BJ (cell line): ENCODE measurements at regions not wholly inside any gene's neighbourhood (a gene's known extent, or its start where the extent isn't known, plus 50 kb on each side); places are given as distances from the start of the nearest gene placed in this dataset.

ENCODE experiments used
- CTCF ChIA-PET: fragments of 350-600 bp; formaldehyde crosslinking; extraction: SDS; loops from one replicate; lab custom pipeline; 2021; ENCODE audit warnings: antibody characterized with exemption, inconsistent platforms; lab: Yijun Ruan, JAX
- POLR2A ChIA-PET: fragments of 300-600 bp; sonication (Branson Sonifier 250); formaldehyde crosslinking; extraction: SDS; loops from one replicate; lab custom pipeline; 2021; ENCODE audit warnings: antibody characterized with exemption; lab: Charles Lee
- DNase-seq: peaks from one replicate; pipeline ENCODE4 v3.0.0-alpha.2; 2011; ENCODE audit warnings: low read depth
- H3K27me3 ChIP-seq: 2 replicates; pipeline ENCODE4 v1.6.0; 2011; ENCODE audit warnings: low read length; ENCODE audit not compliant: control insufficient read depth, insufficient read depth
- H3K36me3 ChIP-seq: 2 replicates; pipeline ENCODE4 v1.5.1; 2011; ENCODE audit warnings: low read length; ENCODE audit not compliant: control insufficient read depth, insufficient read depth
- H3K4me3 ChIP-seq: 2 replicates; pipeline ENCODE4 v1.5.1; 2011; ENCODE audit warnings: low read depth, mild to moderate bottlenecking, control low read depth, low read length
- TF ChIP-seq, protein P1 (sequence below): IDR thresholded peaks from 2 replicates; pipeline ENCODE4 v1.5.1; 2011; ENCODE audit warnings: low read depth, mild to moderate bottlenecking, control low read depth, inconsistent platforms, low read length, moderate library complexity; ENCODE audit not compliant: insufficient read depth

DNA sequence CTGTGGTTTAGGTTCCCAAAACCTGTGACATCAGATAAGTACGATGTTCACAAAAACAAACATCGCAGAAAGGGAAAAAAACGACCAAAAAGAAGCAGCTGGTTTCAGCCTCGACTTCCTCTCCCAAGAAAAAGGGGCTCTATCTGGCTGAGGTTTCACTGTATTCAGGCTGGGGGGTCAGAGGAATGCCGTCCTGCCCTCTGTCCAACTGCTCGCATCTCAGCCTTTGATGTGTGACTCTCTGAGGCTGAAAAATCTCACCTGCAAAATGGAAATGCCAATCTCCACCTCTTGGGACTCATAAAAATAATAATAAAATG is 123.6 kb upstream of the PTPN1 start:
- no peak overlapping the region for H3K4me3 ChIP-seq
- no peaks in the 10 kb centered on the region for H3K36me3 ChIP-seq
- DNase-seq = no peak
- POLR2A ChIA-PET = no interaction called here
- no peaks in the 10 kb centered on the region; the same call in 1 of the 2 replicates for H3K27me3 ChIP-seq
- CTCF ChIA-PET = no interaction called here
- TF ChIP-seq, protein P1, sequence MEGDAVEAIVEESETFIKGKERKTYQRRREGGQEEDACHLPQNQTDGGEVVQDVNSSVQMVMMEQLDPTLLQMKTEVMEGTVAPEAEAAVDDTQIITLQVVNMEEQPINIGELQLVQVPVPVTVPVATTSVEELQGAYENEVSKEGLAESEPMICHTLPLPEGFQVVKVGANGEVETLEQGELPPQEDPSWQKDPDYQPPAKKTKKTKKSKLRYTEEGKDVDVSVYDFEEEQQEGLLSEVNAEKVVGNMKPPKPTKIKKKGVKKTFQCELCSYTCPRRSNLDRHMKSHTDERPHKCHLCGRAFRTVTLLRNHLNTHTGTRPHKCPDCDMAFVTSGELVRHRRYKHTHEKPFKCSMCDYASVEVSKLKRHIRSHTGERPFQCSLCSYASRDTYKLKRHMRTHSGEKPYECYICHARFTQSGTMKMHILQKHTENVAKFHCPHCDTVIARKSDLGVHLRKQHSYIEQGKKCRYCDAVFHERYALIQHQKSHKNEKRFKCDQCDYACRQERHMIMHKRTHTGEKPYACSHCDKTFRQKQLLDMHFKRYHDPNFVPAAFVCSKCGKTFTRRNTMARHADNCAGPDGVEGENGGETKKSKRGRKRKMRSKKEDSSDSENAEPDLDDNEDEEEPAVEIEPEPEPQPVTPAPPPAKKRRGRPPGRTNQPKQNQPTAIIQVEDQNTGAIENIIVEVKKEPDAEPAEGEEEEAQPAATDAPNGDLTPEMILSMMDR = no peak

DNA sequence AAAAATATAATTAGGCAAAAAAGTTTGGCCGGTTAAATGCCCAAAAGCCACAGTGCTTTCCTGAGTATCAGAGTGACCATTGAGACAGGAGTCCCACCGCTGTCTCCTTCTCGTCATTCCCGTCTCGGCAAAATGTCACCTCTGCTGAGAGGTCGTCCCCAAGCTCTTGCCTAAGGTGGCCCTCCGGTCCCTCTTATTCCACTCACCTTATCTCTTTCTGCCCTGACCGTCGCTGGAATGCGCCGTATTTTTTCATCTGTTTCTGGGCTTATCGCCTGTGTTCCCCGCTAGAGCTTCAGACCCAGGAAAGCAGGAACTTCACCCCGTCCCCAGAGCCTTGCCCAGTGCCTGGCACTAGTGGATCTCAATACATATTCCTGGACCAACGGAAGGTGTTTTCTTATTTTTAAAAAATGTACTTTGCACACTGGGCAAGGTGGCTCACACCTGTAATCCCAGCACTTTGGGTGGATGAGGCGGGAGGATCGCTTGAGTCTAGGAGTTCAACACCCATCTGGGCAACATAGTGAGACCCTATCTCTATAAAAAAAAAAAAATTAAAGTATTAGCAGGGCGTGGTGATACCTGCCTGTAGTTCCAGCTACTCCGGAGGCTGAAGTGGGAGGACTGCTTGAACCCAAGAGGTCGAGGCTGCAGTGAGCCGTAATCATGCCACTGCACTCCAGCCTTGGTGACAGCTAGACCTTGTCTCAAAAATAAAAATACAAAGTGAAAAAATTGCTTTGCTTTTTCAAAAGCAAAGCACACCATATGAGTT is 122.8 kb upstream of the PTPN1 start:
- Histone ChIP-seq H3K27me3 (no peaks in the 10 kb centered on the region; the same call in 1 of the 2 replicates), H3K36me3 (no peaks in the 10 kb centered on the region), H3K4me3 (no peak overlapping the region)
- ChIA-PET CTCF (no interaction called here), POLR2A (no interaction called here)
- TF ChIP-seq, protein P1 = no peak
- DNase-seq = no peak

DNA sequence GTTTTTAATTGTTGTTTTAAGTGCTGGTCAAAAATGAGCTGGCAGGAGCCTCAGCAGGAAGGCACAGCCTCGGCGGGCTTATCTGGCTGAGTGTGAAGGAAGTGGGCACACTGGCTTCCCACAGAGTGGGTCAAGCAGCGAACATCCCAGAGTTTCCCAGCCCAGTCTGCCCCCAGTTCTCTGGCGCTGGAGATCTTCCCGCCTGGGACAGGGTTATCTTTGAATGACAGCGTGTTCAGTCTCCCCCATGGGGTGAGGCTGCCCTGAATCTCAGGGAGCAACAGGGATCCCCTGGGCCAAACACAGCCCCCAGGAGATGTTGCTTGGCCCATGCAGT is 122.2 kb upstream of the PTPN1 start:
- Histone ChIP-seq H3K27me3 (no peaks in the 10 kb centered on the region; the same call in 1 of the 2 replicates), H3K36me3 (no peaks in the 10 kb centered on the region), H3K4me3 (no peak overlapping the region)
- POLR2A ChIA-PET = no interaction called here
- no peak for DNase-seq
- TF ChIP-seq, protein P1 = no peak
- CTCF ChIA-PET = no interaction called here

GRCh38 chr20:50388733-50389437 is 121.3 kb upstream of the PTPN1 start:
- DNase-seq = no peak
- Histone ChIP-seq H3K36me3 (no peaks in the 10 kb centered on the region), H3K27me3 (no peaks in the 10 kb centered on the region), H3K4me3 (no peak overlapping the region)
- ChIA-PET POLR2A (no interaction called here), CTCF (no interaction called here)
- TF ChIP-seq, protein P1 = no peak

GRCh38 chr20:50389438-50389807 is 120.8 kb upstream of the PTPN1 start:
- TF ChIP-seq, protein P1 = no peak
- ChIA-PET CTCF (no interaction called here), POLR2A (no interaction called here)
- no peak overlapping the region for H3K4me3 ChIP-seq
- no peak for DNase-seq
- no peaks in the 10 kb centered on the region for H3K27me3 ChIP-seq
- no peaks in the 10 kb centered on the region for H3K36me3 ChIP-seq
